Stimulated activated CD8-positive, alpha-beta memory T cell treated with anti-CD3 and anti-CD28 coated beads, Interleukin-7, amount 100 ng/mL, for 48 hours (primary cell): ENCODE measurements at regions not wholly inside any gene's neighbourhood (a gene's known extent, or its start where the extent isn't known, plus 50 kb on each side); places are given as distances from the start of the nearest gene placed in this dataset.

ENCODE experiments used
- DNase-seq, 2 donors: peaks; one replicate each; pipeline ENCODE4 v3.0.0-alpha.2; 2020; ENCODE audit warnings: low read depth in 1 of 2; ENCODE audit errors: extremely low read depth in 1 of 2

DNA sequence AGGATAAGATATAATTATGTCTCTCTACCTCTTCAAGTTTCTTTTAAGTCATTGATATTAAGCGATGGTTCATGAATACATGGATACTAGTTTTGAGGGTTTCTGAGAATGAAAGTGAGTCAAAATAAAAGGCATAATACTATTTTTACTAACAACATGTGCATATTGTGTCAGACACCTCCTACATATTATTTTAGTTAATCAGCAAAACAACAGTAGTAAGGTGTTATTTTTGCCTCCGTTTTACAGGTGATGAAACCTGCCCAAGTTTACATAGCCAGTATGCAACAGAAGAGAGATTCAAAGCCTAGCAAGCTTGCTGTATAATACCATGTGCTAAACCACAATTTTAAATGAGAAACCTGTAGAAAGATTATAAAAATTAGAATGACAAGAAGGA is 544.1 kb downstream of the EPHA5 start:
- no peak for DNase-seq

DNA sequence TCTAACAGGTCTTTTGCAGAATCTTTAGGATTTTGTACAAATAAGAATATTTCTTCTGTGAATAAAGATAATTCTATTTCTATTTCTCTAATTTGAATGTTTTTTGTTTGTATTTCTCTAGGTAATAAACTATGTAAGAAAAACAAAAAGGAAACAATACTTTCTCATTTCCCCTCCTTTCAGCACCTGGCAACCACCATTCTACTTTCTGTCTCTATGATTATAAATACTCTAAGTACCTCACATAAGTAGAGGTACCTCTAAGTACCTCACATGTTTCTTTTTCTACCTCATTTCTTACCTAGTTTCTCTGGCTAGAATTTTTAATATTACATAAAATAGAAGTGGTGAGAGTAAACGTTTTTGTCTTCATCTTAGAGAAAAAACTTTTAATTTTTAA is 550.0 kb downstream of the EPHA5 start:
- no peak for DNase-seq

DNA sequence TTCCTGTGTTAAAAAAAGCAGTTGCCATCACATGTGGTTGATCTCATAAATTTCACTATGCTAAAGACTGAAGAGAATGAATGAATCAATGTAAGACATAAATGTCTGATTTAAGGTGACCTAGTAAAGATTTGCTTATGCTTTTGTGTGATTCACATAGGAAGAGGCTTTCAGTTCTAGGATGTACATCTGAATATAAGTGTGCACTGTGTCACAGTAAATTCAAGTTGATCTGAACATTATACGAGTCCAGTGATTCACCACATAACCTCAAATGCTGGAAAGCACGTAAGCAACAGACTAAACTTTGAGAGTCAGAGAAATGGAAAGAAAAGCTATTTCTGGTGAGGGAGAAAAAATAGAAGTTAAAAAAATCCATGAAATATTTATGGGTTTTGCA is 567.9 kb downstream of the EPHA5 start:
- no peak for DNase-seq

DNA sequence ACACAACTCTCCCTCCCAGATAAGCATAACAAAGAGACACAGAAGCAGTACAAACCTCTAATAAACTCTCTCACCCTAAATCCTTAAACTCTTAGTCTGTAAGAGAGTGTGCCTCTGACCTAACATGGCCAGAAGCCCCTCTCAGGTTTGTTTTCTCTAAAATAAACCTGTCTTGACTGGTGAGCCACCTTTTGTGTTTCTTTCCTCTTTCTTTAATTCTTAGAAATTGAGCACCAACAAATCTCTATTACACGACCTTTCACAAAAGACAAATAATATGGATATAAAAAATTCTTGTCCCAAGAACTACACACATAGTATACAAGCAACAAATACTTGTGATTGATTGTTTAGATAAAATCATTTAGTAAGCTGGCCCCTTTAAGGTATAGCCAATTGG is 573.7 kb downstream of the EPHA5 start:
- DNase-seq, result no peak

DNA sequence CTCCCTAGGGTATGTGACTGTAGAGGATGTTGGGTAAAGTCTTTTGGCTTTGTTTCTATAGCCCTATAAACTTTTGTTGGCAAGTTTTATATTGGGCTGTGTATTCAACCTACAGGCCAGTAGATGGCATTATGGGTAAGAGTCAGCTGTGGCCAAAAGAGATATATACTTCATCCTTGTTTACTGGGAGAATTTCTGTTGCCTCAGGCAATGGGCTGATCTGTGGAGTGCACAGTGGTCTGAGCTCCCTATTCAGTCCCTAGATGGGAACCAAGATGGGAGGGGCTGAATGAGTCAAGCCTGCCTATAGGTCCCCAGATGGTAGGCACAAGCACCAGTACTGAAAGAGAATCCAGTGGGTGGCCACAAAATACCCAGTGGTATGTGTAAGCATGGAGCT is 580.6 kb downstream of the EPHA5 start:
- DNase-seq, result no peak

DNA sequence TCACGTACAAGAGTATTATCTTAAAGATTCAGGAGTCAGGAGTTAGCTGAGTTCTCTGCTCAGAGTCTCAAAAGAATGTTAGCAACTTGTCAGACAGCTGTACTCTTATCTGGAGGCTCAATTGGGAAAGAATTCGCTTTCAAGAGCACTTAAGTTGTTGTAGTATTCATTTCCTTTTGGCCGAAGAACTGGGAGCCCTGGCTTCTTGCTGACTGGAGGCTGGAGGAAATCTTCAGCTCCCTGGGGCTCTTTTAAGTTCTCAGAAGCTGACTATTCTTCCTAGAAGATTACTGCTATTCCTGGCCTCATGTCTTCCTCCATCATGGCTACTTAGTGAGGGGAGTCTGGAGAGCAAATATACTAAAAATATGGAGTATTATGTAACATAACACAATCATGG is 587.2 kb downstream of the EPHA5 start:
- DNase-seq, result no peak

DNA sequence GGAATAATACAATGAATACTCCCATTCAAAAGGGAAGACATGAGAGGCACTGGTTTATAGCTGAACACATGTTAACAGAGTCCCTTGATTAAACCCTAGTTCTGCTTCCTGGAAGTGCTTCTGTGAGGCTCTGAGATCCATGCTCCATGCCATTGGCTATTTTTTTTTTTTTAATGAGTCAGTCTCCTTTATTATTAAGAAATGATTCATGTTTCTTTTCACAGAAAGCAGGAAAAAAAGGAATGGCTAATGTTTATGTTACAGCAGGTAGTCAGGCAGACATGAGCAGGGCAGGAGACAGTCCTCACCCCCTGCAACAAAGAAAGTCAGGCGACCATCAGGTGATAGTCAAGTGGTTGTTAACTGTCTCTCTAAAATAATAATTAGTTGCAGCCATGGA is 598.7 kb downstream of the EPHA5 start:
- DNase-seq, result no peak

DNA sequence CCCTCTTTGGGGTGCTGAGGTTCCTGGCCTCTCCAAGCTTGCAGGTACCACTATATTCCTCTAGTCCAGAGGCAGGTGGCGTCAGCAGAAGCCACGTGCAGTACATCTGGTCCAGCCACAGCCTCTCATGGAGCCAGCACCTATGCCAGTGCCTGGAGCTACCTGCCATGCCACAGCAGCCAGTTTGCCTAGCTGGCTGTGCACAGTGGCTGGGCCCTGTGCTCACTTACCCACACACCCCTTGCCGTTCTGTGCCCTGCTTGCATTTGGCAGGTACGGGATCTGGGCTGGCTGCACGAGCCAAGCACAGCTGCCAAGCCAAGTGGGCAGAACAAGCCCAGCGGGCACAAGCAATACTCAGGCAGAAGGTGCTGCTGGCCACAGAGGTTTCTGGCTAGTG is 601.1 kb downstream of the EPHA5 start:
- DNase-seq, result no peak

DNA sequence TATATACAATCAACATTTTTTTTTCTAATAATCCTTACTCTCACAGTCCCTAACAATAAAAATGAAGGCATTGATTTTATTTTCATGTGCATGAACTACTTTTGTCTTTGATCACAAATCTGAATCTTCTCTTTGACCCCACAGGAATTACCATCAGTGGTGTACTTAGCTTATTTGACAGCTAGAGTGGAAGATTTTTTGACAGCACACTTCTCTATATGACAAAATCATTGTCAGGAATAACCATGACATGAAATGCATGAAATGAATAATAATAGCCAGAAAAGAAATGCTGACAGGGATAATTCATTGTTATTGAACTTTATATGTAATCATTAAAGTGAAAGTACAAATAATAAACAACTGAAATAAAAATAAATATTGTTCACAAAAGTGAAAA is 604.2 kb downstream of the EPHA5 start:
- DNase-seq, result no peak

DNA sequence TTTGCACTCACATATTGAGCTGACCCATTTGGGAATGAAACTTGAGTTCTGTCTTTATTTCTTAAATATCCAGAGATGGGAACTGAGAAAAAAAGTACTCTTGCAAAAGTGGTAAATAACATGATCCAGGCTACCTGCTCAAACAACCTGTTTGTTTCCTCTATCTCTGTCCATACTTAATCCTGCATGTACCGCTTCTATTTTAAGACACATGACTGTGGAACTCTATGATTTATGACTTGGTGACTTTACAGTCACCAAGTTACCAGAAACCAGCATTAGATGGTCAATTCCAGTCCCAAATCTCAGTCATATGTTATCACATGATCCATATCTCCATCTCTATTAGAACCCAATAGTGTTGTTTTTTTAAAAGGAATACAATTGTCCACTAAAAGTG is 606.7 kb downstream of the EPHA5 start:
- DNase-seq, result no peak

DNA sequence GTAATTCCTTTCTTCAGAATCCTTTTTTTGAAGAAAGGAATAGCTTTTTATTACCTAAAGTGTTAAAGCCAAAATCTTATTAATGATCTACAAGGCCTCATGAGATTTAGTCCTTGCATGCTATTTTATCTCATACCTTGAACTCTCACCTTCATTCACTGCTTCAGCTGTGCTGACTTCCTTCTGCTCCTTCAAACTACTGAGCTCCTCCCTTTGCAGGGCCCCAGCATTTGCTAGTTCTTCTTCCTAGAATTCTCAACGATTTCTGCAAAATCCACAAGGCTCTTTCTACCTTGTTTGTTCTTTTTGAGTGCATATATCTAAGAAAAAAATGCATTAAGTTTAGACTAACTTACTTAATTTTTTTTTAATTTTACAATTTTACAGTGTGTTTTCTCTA is 619.5 kb downstream of the EPHA5 start:
- no peak for DNase-seq

DNA sequence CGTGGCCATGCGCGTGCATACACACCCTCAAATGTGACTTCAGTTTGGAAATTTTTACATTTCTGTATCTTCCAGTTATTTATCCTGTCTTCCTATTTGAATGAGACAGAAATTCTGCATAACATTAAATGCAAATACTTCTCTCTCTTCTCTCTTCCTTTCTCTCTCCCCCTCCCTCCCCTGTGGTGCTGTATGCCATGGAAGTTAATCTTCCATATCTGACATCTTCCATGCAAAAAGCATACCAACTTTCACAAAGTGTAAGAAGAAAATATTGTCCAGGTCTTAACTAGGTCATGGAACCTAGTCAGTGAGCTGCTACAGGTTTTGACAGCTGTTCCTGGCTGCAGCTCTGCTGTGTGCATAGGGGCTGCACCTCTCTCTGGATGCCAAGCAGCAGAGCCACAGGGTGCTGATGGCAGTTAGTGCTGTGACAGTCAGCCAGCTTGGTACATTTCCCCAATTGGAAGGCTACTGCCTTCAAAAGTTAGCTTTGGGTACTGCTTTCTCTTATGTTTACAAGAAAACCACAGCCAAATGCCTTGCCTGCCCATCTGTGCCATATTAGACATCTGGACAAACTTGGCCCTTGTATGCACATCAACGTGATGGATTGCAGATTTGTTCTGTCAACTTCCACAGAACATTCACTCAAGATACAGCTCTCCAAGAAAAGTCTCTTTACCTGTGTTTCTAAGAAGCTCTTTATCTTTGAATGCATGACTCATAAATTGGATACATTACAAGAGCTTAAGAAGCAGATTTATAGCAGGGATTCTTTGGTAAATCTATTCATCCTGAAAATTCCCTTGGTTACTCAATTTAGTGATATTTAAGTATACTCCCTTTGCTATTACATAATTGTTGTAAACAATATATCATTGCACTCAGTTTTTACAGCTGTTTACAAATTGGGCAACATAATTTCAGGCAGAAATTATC is 623.8 kb downstream of the EPHA5 start:
- DNase-seq, result no peak

DNA sequence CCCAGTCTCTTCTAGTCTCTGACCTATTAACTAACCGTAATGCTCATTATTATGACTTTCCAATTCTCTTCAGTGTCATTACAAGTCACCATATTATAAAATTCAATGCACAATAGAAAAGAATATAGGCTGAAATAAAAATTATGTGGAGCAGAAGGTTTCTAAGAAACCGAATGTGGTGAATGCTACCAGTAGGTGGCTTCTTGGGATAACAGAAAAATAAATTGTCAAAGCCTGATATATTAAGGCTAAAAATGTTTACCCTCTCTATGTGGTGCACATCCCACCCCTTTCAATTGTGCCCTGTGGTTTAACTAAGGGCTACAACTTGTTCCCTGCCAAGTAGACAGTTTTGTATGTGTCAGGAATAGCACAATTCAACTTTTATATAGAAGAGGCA is 624.6 kb upstream of the TECRL start:
- no peak for DNase-seq

DNA sequence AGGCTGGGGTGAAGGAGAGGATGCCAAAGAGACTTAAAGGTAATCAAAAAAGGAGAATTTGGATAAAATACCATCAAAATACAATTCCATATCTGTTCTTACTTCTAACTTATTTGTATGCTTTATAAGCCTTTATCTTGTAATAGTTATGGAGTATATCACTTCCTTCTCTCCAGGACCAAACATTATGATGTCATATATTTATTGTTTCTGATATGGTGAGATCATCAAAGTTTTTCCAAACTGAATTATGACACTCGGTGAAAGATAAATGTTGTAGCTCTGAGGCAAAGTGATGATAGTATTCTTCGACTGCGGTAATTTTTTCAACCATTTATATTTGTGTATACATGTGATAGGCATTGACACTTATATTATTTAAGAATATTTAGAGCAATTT is 619.3 kb upstream of the TECRL start:
- no peak for DNase-seq

DNA sequence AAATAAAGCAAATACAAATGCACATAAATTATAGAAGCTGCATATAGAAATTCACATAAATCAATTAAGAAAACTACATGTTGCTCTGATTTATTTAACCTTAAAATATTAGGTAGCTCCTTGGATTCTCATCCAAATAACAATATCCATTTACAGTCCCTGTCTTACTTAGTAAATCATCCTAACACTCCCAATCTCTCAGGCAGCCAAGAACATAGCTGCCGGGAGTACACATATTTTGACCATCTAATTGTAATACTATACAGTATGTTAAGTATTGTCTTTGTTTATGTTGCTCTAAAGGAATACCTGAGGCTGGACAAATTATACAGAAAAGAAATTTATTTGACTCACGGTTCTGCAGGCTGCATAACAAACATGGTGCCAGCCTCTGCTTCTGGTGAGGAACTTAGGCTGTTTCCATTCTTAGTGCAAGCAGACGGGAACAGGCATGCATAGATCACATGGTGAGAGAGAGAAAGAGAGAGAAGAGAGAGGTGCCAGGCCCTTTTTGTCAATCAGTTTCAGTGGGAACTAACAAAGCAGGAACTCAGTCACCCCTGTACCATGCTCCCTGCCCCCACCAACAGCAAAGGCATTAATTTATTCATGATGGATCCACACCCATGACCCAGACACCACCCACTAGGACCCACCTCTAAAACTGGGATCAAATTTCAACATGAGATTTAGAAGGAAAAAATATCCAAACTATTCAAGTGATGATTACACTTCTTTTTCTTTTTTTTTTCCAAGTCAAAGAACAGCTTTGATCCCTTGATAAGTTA is 614.8 kb upstream of the TECRL start:
- no peak for DNase-seq

DNA sequence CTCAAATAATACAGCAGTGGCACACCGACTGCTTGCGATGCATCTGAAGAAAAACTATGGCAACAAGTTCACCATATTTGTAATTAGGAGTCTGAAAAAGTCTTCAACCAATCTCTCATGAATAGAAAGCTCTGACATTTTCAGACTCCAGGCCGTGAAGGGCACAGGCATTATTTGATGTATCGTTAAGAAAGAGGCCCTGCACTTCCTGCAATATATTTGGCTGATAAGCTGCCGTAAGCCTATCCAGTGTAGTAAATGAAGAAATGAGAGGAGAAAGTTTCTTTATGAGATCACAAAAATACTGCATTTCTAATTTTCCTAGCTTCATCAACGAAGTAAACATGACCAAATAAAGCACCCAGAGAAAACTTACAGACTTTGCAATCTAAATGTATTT is 613.8 kb upstream of the TECRL start:
- no peak for DNase-seq

DNA sequence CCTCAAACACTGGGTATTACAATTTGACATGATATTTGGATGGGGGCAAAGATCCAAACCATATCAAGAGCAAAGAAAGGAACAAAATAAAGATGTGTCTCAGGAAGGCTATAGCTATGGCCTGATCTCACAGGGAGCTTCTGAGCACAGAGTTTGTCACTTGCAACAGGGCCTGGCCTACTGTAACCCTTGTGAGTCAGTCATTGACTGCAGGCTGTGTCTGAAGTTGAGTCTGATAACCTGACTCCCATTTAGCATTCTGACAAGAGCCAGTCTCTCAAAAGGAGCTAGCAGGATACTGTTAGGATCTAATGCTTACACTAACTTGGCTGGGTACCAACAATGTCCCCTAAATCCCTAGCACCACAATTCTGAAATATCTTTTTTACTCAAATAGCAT is 612.5 kb upstream of the TECRL start:
- no peak for DNase-seq

DNA sequence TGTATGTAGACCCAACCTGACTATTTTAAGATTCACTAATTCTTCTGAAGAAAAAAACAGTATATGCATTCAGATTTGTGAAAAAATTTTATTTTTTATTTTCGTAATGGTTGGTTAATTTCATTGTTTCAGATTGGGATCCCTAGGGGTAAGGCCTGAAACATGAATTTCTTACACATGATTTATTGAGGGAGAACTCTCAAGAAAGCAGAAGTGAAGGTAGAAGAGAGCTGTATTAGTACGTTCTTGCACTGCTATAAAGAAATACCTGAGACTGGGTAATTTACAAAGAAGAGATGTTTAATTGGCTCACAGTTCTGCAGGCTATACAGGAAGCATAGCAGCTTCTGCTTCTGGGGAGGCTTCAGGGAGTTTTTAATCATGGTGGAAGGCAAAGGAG is 611.9 kb upstream of the TECRL start:
- no peak for DNase-seq

DNA sequence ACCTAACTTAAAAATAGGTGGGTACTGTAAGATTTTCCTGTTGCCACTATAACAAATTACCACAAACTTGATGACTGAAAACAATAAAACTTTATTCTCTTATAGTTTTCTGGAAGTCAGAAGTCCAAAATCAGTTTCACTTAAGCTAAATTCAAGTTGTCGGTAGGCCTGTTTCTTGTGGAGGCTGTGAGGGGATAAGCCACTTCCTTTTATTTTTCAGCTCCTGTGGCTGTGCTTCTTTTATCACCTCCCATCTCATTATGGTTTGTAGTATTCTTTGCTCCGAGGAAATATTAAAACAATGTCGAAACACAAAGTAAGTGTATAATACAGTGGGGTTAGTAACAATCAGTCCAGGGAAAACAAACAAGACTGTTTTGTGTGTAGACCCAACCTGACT is 610.5 kb upstream of the TECRL start:
- no peak for DNase-seq

DNA sequence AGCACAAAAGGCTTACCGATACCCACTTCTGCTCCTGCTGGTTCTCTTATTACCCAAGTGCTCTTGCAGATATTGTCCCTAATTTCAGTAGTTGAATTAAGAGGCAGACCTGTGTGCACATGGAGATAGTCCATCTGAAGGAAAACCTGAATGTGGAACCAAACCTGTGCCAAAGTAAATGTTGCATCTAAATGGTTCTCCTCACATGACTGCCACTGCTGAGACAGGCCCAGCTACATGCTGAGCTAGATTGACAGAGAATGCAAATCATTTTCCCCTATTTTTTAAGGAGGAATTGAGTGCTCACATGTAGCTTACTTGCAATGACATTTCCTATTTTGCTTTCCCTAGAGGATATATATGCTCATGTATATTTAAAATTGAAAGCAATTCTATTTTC is 609.1 kb upstream of the TECRL start:
- no peak for DNase-seq

DNA sequence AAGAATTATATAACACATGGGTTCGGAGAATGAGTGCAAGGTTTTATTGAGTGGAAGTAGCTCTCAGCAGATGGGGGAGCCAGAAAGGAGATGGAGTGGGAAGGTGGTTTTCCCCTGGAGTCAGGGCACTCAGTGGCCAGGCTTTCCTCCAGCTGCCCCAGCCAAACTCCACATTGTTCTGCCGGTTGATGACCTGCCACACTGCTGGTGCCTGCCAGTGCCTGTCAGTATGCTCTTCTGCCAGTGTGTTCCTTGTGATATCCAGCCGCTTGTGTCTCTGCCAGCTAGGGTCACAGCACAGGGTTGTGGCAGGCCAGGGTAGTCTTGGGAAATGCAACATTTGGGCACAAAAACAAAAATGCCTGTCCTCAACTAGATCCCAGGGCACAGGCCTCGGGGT is 604.8 kb upstream of the TECRL start:
- DNase-seq, result no peak

DNA sequence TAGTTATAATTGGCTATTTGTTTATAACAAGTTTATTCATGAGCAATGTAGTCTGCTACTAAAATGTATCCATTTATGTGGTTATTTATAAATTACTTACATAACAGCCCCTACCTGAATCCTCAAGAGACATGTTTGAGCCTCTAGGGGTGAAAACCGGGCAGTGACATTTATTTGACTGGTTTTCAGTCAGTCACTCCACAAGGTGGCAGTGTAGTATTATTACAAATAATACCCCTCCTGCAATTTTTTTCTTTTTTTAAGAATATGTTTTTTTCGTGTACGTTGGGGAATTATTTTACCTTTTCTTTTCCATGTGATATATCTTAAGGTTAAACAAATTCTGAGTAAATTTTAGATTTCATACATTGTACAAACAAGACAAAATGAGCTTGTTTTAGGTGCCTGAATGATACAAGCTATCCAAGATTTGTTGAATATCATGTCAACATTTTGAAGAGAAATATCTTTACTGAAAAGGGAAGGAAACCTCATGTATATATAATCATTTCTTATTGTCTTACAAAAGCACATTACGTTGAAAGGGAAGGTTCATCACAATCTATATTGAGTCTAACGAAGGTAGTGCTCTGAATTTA is 598.7 kb upstream of the TECRL start:
- no peak for DNase-seq
